Neutrophil (primary cell): ENCODE measurements at regions not wholly inside any gene's neighbourhood (a gene's known extent, or its start where the extent isn't known, plus 50 kb on each side); places are given as distances from the start of the nearest gene placed in this dataset.

Experiments
- H3K27ac ChIP-seq: fragments of 200-600 bp; sonication (generic); 2 replicates; pipeline ENCODE4 v1.5.1; 2016; ENCODE audit warnings: mild to moderate bottlenecking, moderate library complexity
- H3K27me3 ChIP-seq: fragments of 200-600 bp; sonication (generic); 2 replicates; pipeline ENCODE4 v1.6.0; 2016; ENCODE audit warnings: mild to moderate bottlenecking
- H3K36me3 ChIP-seq: fragments of 200-600 bp; sonication (generic); 2 replicates; pipeline ENCODE4 v1.5.1; 2017
- H3K4me1 ChIP-seq, 2 experiments: fragments of 200-600 bp in 1 of 2; sonication (generic) in 1 of 2; 1 replicate in 1 of 2; 2 replicates in 1 of 2; pipeline versions ENCODE4 v1.5.1 to v1.6.1; 2013 to 2016; ENCODE audit warnings: low read depth in 1 of 2, low read length in 1 of 2, mild to moderate bottlenecking in 1 of 2, moderate library complexity in 1 of 2; ENCODE audit not compliant: control insufficient read depth in 1 of 2, insufficient read depth in 1 of 2
- H3K4me3 ChIP-seq, 2 experiments: fragments of 200-600 bp in 1 of 2; sonication (generic) in 1 of 2; 1 replicate in 1 of 2; 2 replicates in 1 of 2; pipeline ENCODE4 v1.5.1; 2013 to 2016; ENCODE audit warnings: low read depth in 1 of 2, low read length in 1 of 2, mild to moderate bottlenecking in 1 of 2, moderate library complexity in 1 of 2
- H3K9me3 ChIP-seq: fragments of 200-600 bp; sonication (generic); 2 replicates; pipeline ENCODE4 v1.5.1; 2016
- CTCF ChIP-seq: fragments of 200-600 bp; sonication (generic); IDR thresholded peaks from 2 replicates; pipeline ENCODE4 v1.5.1; 2016; ENCODE audit warnings: antibody characterized with exemption

DNA sequence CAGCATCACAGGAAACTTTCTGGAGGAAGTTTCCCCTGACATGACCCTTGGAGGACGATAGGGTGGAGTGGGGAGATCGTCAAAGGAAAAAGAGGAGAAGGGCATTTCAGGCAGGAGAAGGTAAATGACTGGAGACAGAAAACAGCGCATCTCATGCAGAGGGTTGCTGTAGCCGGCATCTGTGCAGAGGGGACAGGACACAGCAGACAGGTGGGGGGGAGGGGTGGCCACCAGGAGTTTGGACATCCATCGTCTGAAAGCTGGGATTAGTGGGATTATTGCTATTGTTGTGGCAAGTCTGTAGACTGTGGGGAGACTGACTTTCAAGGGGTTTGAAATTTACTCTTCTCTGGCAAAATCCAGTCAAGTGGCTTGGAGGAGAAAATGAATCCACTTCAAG is 463.9 kb downstream of the OMA1 start:
- TF ChIP-seq CTCF = no peak
- no peak overlapping the region for H3K4me3 ChIP-seq
- H3K27ac ChIP-seq = no peak overlapping the region
- no peaks in the 10 kb centered on the region for H3K4me1 ChIP-seq
- H3K27me3 ChIP-seq = no peaks in the 10 kb centered on the region
- H3K9me3 ChIP-seq = no peaks in the 10 kb centered on the region
- H3K36me3 ChIP-seq = no peaks in the 10 kb centered on the region

DNA sequence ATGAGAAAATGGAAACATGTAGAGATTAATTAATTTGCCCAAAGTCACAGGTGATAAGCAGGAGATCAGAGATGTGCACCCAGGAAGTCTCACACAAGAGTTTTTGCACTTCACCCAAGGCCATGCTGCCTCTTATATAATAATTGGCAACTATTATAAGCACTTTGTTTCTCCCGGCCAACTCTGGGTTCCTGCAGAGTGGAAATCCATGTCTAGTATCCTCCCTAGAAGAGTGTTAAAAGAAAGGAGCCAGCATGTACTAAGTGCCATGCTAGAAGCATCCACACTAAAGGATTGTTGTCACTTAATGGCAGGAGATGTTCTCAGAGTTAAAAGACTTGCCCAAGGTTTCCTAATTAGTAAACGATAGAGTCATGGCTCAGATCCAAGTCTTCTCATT is 470.3 kb downstream of the OMA1 start:
- no peak for TF ChIP-seq CTCF
- no peak overlapping the region for H3K27ac ChIP-seq

GRCh38 chr1:58075188-58075578 is 471.3 kb downstream of the OMA1 start:
- Histone ChIP-seq H3K4me1 (no peaks in the 10 kb centered on the region), H3K4me3 (no peak overlapping the region), H3K36me3 (no peaks in the 10 kb centered on the region), H3K27ac (no peak overlapping the region), H3K27me3 (no peaks in the 10 kb centered on the region), H3K9me3 (no peaks in the 10 kb centered on the region)
- TF ChIP-seq CTCF = no peak

More for the DNA sequence above, 470.3 kb downstream of the OMA1 start:
- no peaks in the 10 kb centered on the region for H3K27me3 ChIP-seq
- H3K9me3 ChIP-seq = no peaks in the 10 kb centered on the region
- H3K4me1 ChIP-seq = no peaks in the 10 kb centered on the region
- no peaks in the 10 kb centered on the region for H3K36me3 ChIP-seq
- H3K4me3 ChIP-seq = no peak overlapping the region

DNA sequence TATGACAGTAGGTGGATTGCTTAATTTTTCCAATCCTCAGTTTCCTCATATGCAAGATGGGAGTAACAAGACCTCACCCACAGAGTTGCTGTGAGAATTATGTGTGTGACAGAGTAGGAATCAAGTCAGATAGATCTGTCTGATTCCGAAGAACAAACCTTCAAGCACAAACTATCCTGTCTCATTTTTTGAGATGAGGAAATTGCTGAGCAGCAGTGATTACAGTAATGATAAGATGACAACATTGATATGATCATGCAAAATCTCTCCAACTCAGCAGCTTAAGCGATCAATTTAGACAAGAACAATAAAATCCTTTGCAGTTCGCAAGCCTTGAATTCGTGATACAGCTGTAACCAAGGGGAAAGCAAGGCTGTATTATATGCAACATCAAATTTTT is 474.1 kb downstream of the OMA1 start:
- no peak overlapping the region for H3K27ac ChIP-seq

GRCh38 chr1:58067082-58067481 is 479.4 kb downstream of the OMA1 start:
- no peaks in the 10 kb centered on the region for H3K4me1 ChIP-seq
- H3K27me3 ChIP-seq = no peaks in the 10 kb centered on the region
- no peaks in the 10 kb centered on the region for H3K9me3 ChIP-seq
- H3K27ac ChIP-seq = no peak overlapping the region
- no peak for TF ChIP-seq CTCF
- no peak overlapping the region for H3K4me3 ChIP-seq
- H3K36me3 ChIP-seq = no peaks in the 10 kb centered on the region

More for the DNA sequence above, 474.1 kb downstream of the OMA1 start:
- H3K4me3 ChIP-seq = no peak overlapping the region
- no peaks in the 10 kb centered on the region for H3K36me3 ChIP-seq
- H3K9me3 ChIP-seq = no peaks in the 10 kb centered on the region
- H3K27me3 ChIP-seq = no peaks in the 10 kb centered on the region
- no peaks in the 10 kb centered on the region for H3K4me1 ChIP-seq
- TF ChIP-seq CTCF = no peak

DNA sequence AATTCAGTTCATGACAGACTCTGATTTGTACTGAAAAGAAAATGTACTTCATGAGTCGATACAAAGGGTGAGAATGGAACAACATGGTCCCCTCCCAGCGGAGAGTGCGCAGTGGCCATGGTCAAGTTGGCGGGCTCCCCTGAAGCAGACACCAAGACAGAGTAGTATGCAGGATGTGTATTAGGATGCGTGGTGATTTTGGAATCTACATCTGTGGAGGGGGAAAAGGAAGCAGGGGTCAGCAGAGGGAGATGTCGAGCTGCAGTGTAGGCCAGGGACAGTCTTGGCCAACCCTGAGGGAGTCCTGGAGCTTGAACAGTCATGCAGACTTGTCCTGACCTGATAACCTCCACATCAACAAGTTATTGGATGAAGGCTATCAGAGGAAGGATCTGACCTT is 481.0 kb downstream of the OMA1 start:
- H3K4me3 ChIP-seq = no peak overlapping the region
- no peaks in the 10 kb centered on the region for H3K9me3 ChIP-seq
- TF ChIP-seq CTCF = no peak
- no peaks in the 10 kb centered on the region for H3K27me3 ChIP-seq
- H3K4me1 ChIP-seq = no peaks in the 10 kb centered on the region
- no peaks in the 10 kb centered on the region for H3K36me3 ChIP-seq
- no peak overlapping the region for H3K27ac ChIP-seq
